DMS53 treated with DMSO at 0.1 percent for 48 hours (cell line): ENCODE measurements at regions not wholly inside any gene's neighbourhood (a gene's known extent, or its start where the extent isn't known, plus 50 kb on each side); places are given as distances from the start of the nearest gene placed in this dataset.

ENCODE experiments used
- DNase-seq: peaks from one replicate; lab custom pipeline; 2025; ENCODE audit not compliant: unreplicated experiment; lab: John Stamatoyannopoulos, UW

DNA sequence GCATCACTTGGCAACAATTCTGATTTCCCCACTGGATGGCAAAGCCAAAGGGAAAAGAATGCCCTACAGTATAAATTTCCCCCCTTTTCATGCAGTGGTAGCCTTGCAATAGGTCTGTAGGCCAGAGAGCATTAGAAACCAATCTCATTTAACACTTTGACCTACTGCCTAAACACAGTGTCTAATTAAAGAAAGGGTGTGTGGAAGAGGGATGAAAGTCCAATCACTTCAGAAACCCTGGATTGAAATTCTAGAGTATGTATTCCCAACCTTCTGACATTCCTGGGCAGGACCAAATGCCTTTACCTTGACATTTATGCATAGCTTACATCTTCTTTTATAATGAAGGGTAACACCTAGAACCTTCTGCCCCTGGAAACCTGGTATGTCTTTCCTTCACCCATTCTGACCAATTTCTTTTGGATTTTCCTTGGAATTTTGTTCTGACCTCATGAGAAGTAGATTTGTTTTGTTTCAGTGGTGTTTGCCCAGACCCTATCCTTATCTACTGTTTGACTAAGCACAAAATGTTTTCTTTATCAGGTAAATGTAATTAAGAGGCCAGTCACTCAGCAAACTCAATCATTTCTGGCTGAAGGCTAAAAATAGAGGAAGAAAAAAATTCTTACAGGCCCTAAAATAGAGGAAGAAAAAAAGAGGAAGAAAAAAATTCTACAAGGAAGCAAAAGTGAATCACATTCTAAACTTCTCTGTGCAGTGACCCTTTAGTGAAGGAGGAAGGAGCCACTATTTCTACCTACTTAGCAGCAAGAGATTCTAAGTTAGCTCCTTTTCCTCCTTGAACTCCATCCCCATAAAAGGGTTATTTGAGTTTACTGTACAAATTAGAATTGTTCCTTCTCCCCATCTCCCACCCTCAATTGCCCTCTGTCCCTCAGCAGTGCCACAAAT is 129.5 kb upstream of the DSCAM start:
- no peak for DNase-seq

DNA sequence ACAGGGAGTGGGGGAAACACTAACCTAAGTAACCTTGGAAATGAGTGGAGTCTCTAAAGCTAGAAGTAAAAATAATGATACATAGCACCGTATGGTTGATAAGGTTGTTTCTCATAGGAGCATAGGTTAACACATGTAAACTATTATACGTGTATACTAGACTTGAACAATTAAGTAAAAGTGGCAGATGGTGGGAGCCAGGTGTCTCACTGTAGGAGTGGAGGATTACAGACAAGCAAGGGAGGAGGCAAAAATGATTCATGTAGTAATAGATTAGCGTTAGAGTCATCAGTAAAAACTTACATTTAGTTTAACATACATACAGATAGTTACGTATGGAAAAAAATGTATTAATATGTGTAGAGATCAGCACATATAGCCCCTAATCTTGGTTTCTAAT is 138.4 kb upstream of the DSCAM start:
- no peak for DNase-seq

DNA sequence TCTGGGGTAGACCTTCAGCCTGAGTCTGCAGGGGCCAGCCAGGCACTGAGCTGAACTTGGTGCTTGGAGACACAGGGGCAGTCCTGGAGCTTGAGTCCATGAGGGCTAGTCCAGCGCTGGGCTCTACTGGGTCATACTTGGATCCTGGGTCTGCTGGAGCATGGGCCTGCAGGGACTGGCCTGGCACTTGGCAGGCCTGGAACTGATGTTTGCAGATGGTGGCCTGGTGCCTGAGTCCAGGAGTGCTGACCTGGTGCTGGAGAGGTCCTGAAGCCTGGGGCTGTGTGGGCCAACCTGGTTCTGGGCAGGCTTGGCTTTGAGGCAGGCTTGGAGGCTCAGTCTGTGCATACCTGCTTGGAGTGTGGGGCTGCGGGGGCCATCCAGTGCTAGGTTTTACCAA is 143.4 kb upstream of the DSCAM start:
- no peak for DNase-seq

DNA sequence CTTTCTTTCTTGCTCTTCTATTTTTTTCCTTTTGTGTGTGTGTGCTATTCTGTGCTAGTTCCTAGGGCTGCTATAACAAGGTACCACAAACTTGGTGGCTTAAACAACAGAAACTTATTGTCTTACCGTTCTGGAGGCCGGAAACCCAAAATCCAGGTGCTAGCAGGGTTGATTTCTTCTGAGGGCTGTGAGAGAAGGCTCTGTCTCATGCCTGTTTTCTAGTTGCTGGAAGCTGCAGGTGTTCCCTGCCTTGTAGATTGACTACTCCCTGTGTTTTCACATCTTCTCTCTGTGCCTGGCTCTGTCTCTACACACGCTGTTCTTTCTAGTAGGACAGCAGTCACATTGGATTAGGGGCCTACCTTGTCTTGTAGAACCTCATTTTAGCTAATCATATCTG is 150.9 kb upstream of the DSCAM start:
- no peak for DNase-seq

DNA sequence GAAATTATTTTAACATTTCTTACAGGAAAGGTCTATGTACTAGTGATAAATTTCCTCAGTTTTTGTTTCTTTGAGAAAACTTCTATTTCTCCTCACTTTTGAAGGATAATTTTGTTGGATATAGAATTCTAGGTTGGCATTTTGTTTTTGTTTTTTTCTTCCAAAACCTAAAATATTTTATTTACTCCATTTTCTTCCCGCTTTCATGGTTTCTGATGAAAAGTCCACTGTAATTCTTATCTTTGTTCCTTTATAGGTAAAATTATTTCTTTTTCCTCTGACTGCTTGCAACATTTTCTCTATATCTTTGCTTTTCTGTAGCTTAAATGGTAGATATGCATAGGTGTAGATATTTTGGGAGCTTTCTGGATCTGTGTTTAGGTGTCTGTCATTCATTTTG is 153.9 kb upstream of the DSCAM start:
- DNase-seq = no peak

DNA sequence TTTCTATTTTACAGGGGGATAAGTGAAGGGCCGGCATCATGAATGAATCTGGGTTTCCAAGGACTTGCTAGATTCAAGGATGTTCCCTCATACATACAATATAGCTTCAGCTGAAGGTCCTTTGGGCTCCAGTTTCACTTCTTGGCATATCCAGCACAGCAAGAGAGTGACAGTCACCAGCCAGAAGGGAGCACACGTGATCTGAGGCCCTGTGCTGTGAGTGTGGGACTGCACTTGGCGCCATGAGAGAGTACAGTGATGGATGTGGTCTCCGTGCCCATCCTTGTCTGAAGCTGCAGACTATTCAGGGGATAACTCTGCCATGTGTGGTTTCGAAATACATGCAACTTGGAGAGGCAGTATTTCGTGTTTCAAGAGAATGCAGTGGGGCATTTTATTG is 159.7 kb upstream of the DSCAM start:
- no peak for DNase-seq

DNA sequence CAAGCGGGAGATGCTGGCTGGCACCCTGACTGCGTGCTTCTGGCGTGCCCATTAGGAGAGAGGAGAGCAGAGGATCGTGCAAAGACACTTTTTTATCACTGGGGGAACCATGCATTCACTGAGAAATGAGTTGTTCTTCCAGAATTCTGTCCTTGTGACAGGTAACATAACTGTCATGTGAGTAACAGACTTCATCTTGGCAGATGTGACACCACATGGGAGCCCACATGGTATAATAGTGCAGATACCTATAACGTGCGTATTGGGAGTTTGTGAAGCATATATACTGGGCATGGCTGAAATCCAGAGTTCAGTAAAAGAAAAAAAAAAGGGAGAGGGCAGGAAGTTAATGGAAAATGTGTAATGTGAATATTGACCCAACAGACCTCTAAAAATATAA is 159.6 kb upstream of the BACE2 start:
- DNase-seq = no peak

DNA sequence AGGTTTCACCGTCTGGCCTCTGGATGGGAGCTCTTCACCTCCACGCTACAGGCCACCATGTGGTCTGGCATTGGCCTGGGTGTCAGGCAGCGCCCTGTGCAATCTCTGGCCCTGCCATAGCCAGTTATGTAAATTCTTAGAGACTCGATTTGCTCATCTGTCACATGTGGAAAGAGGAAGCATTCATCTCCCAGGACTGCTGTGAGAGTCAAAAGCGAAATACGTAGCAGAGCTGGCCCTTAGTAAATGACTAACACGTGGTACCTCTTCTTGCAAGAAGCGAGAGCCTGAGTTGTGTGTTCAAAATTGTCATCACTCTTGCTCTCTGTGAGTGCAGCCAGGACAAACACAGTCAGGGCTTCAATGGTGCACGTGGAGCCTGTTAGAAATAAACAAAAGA is 159.0 kb upstream of the BACE2 start:
- no peak for DNase-seq

DNA sequence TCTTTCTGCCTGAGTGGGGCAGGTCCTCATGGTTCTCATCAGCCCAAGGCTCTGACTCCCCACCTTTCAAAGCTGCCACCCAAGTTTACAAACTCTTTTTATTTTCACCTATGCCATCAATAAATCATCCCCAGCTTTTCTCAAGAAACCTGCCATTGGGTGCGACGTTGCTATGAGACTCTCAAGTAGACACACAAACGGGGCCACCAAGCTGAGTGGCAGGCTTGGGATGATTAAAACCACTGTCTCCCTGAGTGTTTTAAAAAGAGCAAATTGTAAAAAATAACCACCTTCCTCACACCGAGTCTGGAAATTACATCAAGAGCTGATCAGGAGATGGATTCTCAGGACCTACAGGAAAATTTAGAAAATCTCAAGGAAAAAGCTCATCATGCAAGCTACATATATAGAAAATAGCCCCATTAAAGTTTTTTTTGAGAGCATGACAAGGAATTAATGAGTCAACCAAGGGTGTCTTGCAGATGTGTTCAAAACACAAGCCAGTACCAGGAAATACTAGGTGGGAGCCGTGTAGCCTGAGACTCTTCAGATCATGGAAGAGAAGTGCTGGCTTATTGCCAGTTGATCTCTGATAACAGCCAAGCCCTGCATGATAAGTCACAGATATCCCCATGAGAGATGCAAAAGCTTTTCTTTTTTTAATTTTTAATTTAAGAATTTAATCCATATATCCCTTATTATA is 158.4 kb upstream of the BACE2 start:
- DNase-seq = no peak

DNA sequence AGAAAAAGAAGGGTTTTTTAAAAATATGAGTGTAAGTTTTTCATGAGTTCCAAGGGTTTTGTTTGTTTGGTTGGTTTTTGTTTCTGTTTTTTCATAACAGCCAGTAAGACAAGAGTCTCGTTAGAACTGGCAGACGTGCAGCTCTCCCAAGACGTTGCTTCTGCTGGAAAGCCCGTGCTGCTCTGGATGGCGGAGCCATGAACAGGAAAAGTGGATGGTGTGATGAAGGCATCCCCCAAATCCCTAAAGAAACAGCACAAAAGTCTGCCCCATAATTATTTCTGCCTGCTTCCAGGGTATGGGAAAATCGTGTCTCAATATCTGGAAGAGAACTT is 157.9 kb upstream of the BACE2 start:
- no peak for DNase-seq

DNA sequence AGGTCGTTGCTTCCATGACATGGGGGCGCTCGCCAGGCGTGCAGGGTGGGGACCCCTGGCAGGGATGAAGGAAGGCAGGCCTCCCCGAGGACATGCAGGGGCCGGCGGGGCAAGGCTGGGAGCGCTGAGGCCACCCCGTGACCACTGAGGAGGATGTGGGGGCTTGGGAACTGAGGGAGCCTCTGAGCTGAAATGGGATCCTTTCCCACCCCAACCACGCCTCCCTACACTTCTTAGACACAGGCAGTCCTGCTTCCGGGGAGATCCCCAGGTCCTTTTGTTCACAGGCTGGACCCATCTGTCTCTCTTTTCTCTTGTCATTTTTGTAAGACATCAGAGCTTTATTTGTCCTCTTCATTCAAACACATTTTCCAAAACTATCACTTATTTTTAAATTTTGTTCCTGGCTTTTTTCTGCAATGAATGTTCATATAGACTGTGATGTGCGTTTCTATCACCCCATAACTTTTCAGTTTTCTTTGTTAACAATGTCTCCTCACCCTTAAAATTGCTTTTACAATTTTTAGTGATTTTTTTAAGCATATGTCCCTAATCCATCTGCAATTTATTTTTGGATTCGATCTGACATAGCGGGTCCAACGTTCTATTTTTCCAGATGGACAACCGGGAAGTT is 156.7 kb upstream of the BACE2 start:
- no peak for DNase-seq

DNA sequence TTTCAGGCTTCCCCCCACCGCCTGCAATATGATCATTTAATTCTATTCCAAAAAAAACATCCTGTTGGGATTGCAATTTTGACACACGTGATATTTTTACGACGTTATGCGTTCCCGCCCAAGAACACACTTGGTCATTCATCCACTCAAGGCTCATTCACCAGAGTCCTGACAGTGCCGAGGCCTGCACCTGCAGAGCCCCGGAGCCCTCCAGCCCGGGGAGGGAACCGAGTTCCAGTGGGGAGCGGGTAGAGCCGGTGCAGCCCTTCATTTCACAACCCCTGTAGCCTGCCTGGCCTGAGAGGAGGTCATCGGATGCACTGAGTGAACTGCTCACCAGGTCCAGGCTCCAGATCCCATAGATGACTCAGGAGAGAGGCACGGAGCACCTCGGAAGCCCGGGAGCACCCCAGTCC is 156.0 kb upstream of the BACE2 start:
- DNase-seq = no peak

DNA sequence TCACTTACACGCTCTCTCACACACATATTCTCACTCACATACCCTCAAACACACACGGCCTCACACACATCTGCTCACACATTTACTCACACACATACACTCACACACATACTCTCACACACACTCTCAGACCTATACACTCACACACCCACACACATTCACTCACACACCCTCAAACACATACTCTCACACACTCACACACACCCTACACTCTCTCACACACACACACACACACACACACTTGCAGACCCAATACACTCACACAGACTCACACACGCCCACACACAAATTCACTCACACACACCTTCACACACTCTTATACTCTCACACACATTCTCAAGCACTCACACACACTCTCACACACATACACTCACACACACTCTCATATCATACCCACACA is 155.5 kb upstream of the BACE2 start:
- no peak for DNase-seq

DNA sequence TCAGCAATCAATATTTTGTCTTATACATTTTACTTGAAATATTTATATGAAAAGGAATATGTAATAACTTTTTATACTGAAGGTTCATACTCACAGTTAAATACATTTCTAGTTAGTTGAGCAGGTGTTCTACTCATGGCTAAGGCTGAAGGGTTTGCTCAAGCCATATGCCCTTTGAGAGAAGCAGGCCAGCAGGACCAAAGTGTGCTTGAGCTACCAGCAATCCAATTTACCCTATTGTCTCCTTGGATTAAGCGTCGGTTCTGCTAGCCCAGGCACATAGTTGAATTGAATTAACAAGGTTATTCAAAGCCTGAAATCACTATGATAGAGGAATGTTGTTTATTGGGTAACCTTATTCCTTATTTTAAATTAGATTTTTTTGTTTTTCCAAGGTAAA is 151.5 kb upstream of the BACE2 start:
- DNase-seq = peak; percentile 8

DNA sequence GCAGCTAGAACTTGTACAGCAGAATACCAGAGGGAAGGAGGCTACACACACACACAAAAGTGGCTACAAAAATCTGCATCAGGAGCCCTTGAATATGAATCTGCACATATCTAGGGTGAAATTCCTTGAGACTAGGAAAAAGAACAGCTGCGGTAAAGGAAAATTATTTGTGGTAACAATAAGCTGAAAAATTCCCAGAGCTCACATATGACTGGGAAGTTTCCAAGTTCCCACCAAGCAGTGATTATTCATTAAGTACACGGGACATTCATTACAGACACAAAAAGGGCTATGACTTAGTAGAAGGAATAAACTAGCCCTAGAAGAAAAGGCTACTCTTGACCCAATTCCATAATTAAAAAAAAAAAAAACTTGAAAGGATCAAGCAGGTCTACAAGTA is 149.5 kb upstream of the BACE2 start:
- no peak for DNase-seq

DNA sequence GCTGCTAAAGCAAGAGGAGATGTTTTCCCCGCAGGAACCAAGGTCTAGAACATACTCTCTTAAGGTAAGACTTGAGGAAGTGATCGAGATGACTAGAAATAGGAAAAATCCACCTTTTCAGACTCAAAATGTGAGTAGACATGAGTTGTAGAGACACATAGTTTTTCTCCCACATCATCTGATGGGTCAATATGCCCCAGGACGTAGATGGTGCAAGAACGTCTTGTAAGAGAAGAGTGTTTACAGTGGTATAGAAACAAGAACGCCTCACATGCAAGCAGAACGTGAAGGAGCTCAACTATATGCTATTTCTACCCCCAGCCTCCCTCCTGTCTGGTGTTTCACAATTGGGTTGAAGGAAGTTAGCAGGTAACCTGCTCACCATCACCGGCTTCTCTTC is 144.0 kb upstream of the BACE2 start:
- DNase-seq = no peak

DNA sequence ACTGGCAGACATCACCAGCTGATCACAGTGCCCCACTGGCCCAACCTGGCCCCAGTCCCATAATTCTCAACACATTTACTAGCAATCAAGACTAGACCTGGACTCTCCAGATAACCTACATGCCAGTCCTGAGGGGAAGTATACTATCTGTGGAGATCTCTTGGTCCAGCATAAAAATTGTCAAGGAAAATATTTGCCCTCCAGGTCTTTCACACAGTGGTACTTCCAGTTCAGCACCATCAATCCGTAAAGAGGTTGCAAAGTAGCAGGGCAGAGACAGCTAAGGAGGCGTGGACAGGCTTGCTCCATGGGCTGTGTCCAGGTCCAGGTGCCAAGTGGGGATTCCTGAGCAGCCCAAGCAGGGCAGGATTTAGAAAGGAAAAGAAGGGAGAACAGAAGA is 143.6 kb upstream of the BACE2 start:
- no peak for DNase-seq

DNA sequence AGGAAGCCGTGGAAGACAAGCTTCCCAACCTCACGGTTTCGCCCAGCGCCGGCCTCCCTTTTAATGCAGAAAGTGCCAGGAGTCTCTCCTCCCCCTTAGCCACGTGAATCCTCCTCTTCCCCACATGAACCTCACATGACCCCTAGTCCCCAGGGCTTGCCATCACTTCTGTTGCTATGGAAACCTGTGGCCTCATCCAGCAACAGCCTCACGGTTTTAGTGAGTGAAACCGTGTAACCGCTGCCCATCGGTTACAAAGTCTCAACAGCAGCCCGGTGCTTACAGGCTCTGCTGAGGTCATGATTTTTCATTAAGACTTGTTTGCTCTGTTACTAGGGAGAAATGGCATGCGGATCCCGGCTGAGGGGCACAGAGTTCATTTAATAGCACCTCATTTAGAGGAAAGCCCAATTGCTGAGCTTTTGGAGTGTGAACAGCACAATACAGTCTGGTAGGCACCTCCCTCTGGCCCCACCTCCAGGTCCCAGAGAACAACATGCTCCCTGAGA is 143.2 kb upstream of the BACE2 start:
- DNase-seq = no peak

DNA sequence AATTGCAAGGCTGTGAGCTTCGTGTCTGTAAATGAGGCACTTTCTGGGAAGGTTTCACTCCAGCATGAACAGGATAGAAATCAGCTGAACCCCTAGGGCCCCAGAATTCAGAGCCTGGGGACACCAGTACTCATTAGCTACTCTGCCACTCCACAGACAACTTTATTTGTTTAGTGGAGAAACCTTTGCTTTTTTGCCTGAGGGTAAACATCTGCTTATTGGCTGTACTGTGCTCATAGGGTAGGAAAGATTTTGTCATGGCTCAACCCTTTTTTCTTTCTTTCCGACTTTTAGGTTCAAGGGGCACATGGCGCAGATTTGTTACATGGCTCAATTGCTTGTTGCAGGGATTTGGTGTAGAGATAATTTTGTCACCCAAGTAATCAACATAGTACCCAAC is 138.4 kb upstream of the BACE2 start:
- DNase-seq = no peak

DNA sequence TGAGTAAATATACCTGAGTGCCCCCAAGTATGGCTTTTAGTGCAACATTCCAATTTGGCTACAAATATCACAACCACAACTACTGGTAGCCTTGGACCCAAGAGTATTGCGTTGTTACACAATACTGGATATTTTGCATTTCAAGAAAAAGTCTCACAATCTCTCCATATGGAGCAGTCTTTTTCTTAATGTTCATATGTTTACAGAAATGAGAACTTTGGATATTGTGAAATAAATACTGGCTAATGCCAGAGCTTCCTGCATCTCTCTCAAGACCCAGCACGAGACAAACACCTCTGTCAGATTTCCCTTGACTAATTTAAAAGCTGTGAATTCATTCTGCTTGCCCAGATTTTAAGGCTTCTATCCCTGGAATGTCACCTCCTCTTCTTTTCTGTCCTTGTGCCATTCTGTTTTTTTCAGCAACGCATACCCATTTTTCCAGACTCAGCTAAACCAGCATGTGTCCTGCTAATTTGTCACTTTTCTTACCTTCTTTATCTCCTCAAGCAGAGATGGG is 136.2 kb upstream of the BACE2 start:
- DNase-seq = no peak

DNA sequence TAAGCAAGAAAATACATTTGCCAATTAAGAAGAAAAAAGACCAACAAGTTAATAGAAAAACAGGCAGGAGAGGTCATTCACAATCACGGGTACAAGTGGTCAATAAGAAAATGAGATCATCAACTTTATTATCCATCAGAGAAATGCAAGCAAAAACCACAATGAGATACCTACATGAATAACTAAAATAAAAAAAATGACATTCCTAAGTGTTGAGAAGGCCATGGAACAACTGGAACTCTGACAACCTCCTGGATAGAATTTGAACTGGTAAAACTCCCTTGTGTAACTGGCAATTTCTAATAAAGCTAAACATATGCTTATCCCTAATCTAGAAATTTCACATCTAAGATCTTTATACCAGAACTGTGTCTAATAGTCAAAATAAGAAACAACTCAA is 135.4 kb upstream of the BACE2 start:
- no peak for DNase-seq

DNA sequence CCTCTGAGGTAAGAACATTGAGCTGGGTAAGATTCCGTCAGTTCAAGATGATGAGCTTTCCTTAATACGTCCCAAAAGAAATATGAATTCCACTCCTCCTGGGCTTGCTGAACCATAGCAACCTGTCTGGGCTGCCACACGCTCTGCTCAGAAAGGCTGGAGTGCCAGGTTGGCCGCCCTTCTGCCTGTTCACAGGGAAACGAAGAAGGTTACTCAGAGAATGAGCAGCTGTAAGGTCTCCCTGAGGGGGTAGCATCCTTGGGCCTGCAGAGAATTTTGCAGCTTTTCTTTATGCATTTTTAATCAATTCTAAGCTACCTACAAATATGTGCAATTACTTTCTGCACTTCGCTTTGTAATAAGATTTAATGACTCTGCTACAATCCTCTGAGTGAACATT is 130.7 kb upstream of the BACE2 start:
- no peak for DNase-seq
